HL-60 (cell line): ENCODE measurements at regions not wholly inside any gene's neighbourhood (a gene's known extent, or its start where the extent isn't known, plus 50 kb on each side); places are given as distances from the start of the nearest gene placed in this dataset.

Experiments used
- DNase-seq, 2 experiments: peaks; one replicate each; pipeline ENCODE4 v3.0.0-alpha.2; 2010 to 2020; ENCODE audit warnings: low read depth in 1 of 2, low spot score in 1 of 2
- H3K27ac ChIP-seq: fragments of 250-450 bp; sonication (Bioruptor Pico); replicated peaks from 2 replicates; pipeline ENCODE4 v1.5.1; 2020; ENCODE audit warnings: mild to moderate bottlenecking, moderate library complexity
- H3K27me3 ChIP-seq: fragments of 250-450 bp; sonication (Bioruptor Pico); 2 replicates; pipeline ENCODE4 v1.5.1; 2021; ENCODE audit warnings: mild to moderate bottlenecking, moderate library complexity; ENCODE audit not compliant: insufficient read depth, poor library complexity, severe bottlenecking
- H3K4me3 ChIP-seq: replicated peaks from 2 replicates; pipeline ENCODE4 v1.5.1; 2011; ENCODE audit warnings: mild to moderate bottlenecking, control low read depth, low read length; ENCODE audit not compliant: insufficient read depth
- CTCF ChIP-seq: IDR thresholded peaks from one replicate; pipeline ENCODE4 v1.5.1; 2011; ENCODE audit warnings: low read length, control low read depth, inconsistent platforms; ENCODE audit not compliant: insufficient read depth
- GABPA ChIP-seq: IDR thresholded peaks from 2 replicates; pipeline ENCODE4 v1.6.1; 2012; ENCODE audit warnings: low read depth
- POLR2AphosphoS5 ChIP-seq: IDR thresholded peaks from 2 replicates; pipeline ENCODE4 v1.6.1; 2012; ENCODE audit warnings: low read depth
- SPI1 ChIP-seq: IDR thresholded peaks from 2 replicates; pipeline ENCODE4 v1.6.1; 2012; ENCODE audit warnings: low read depth, mild to moderate bottlenecking, borderline replicate concordance
- TF ChIP-seq, protein P1 (sequence below): IDR thresholded peaks from 2 replicates; pipeline ENCODE4 v1.6.1; 2012; ENCODE audit warnings: low read depth; ENCODE audit not compliant: insufficient replicate concordance

DNA sequence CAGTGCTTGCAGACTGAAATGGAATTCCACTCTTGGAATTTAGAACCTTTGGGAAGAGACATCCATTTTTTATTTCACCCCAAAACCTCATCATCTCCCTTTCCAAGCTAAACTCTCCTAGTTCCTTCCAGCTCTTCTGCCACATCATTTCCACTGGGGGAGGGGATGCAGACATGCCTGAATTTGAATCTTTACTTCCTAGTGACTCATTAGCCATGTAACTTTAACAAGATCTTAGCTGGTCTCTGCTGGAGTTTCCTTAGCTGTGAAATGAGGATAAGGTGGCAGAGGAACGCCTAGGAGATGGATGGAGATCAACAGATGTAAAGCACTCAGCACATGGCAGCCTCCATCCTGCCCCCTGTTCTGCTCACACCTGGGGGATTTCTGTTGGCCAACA lies 266.8 kb downstream of the EN1 start:
- no peak overlapping the region for H3K4me3 ChIP-seq
- no peak overlapping the region for H3K27ac ChIP-seq
- H3K27me3 ChIP-seq, result no peaks in the 10 kb centered on the region
- TF ChIP-seq POLR2AphosphoS5 (no peak), SPI1 (no peak), CTCF (no peak), GABPA (no peak)
- TF ChIP-seq, protein P1, sequence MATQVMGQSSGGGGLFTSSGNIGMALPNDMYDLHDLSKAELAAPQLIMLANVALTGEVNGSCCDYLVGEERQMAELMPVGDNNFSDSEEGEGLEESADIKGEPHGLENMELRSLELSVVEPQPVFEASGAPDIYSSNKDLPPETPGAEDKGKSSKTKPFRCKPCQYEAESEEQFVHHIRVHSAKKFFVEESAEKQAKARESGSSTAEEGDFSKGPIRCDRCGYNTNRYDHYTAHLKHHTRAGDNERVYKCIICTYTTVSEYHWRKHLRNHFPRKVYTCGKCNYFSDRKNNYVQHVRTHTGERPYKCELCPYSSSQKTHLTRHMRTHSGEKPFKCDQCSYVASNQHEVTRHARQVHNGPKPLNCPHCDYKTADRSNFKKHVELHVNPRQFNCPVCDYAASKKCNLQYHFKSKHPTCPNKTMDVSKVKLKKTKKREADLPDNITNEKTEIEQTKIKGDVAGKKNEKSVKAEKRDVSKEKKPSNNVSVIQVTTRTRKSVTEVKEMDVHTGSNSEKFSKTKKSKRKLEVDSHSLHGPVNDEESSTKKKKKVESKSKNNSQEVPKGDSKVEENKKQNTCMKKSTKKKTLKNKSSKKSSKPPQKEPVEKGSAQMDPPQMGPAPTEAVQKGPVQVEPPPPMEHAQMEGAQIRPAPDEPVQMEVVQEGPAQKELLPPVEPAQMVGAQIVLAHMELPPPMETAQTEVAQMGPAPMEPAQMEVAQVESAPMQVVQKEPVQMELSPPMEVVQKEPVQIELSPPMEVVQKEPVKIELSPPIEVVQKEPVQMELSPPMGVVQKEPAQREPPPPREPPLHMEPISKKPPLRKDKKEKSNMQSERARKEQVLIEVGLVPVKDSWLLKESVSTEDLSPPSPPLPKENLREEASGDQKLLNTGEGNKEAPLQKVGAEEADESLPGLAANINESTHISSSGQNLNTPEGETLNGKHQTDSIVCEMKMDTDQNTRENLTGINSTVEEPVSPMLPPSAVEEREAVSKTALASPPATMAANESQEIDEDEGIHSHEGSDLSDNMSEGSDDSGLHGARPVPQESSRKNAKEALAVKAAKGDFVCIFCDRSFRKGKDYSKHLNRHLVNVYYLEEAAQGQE, result no peak
- no peak for DNase-seq

GRCh38 chr2:118580107-118580506 lies 267.3 kb downstream of the EN1 start:
- no peak for DNase-seq
- Histone ChIP-seq H3K27ac (no peak overlapping the region), H3K27me3 (no peaks in the 10 kb centered on the region), H3K4me3 (no peak overlapping the region)
- no peak for TF ChIP-seq GABPA
- TF ChIP-seq, protein P1, result no peak
- no peak for TF ChIP-seq CTCF

DNA sequence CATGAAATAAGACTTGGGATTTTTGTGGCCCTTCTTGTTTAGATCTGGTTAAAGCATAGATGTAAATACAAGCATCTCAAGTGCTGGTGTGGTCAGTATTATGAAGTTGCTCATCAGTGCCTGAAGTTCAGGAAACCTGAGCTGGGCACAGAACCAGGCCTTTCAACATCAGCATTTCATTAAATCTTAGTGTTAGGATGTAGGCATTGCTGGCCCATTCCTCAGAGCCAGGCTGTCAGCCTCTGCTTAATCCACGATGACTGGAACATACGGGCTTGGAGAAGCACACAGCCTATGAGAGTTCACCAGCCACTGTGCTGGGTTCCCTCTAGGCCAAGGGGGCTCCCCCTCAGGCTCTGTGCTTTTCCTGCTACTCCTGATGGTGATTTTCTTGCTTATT lies 270.2 kb downstream of the EN1 start:
- no peak overlapping the region for H3K27ac ChIP-seq
- H3K27me3 ChIP-seq, result no peaks in the 10 kb centered on the region
- TF ChIP-seq POLR2AphosphoS5, result no peak
- TF ChIP-seq, protein P1, result no peak
- TF ChIP-seq GABPA, result no peak
- no peak for DNase-seq
- no peak overlapping the region for H3K4me3 ChIP-seq
